Neural cell (in vitro differentiated cells): ENCODE measurements at regions not wholly inside any gene's neighbourhood (a gene's known extent, or its start where the extent isn't known, plus 50 kb on each side); places are given as distances from the start of the nearest gene placed in this dataset.

Experiments used
- H2AFZ ChIP-seq: fragments of 200-600, 300-800 bp; sonication (generic), shearing (Covaris generic); 2 replicates; pipeline ENCODE4 v1.6.0; 2014; ENCODE audit warnings: low read depth, mild to moderate bottlenecking, antibody characterized with exemption, low read length, moderate library complexity
- H3F3A ChIP-seq: fragments of 200-600 bp; shearing (Covaris generic); 2 replicates; pipeline ENCODE4 v1.6.1; 2016; ENCODE audit warnings: mild to moderate bottlenecking, moderate library complexity, mixed read lengths, antibody characterized with exemption, low read length; ENCODE audit not compliant: insufficient read depth, poor library complexity, severe bottlenecking
- H3K27ac ChIP-seq: fragments of 200-600, 300-800 bp; sonication (generic), shearing (Covaris generic); 2 replicates; pipeline ENCODE4 v1.5.1; 2014; ENCODE audit warnings: mild to moderate bottlenecking, low read length, moderate library complexity
- H3K27me3 ChIP-seq: fragments of 300-800, 200-600 bp; sonication (generic), shearing (Covaris generic); 2 replicates; pipeline ENCODE4 v1.6.0; 2014; ENCODE audit warnings: mild to moderate bottlenecking, low read depth, low read length, moderate library complexity; ENCODE audit not compliant: insufficient read depth
- H3K36me3 ChIP-seq: fragments of 300-800, 200-600 bp; sonication (generic), shearing (Covaris generic); 2 replicates; pipeline ENCODE4 v1.5.1; 2014; ENCODE audit warnings: mild to moderate bottlenecking, antibody characterized with exemption, low read length, moderate library complexity; ENCODE audit not compliant: insufficient read depth
- H3K4me2 ChIP-seq: fragments of 300-800, 200-600 bp; sonication (generic), shearing (Covaris generic); 2 replicates; pipeline ENCODE4 v1.6.0; 2014; ENCODE audit warnings: mild to moderate bottlenecking, low read length
- H3K4me3 ChIP-seq: fragments of 300-800, 200-600 bp; sonication (generic), shearing (Covaris generic); 2 replicates; pipeline ENCODE4 v1.5.1; 2014; ENCODE audit warnings: mild to moderate bottlenecking, low read length, moderate library complexity
- H3K79me2 ChIP-seq: fragments of 200-600 bp; shearing (Covaris generic); replicated peaks from 2 replicates; pipeline ENCODE4 v1.6.0; 2014; ENCODE audit warnings: mild to moderate bottlenecking, low read length, moderate library complexity; ENCODE audit not compliant: insufficient read depth
- H3K9ac ChIP-seq: fragments of 300-800, 200-600 bp; sonication (generic), shearing (Covaris generic); 2 replicates; pipeline ENCODE4 v1.6.1; 2016; ENCODE audit warnings: mild to moderate bottlenecking, low read length, mixed read lengths
- H3K9me2 ChIP-seq: fragments of 200-600 bp; shearing (Covaris generic); 2 replicates; pipeline ENCODE4 v1.6.1; 2016; ENCODE audit warnings: mild to moderate bottlenecking, low read length, mixed read lengths; ENCODE audit not compliant: insufficient read depth
- H3K9me3 ChIP-seq: fragments of 200-600, 300-800 bp; sonication (generic), shearing (Covaris generic); 2 replicates; pipeline ENCODE4 v1.6.1; 2016; ENCODE audit warnings: mild to moderate bottlenecking, mixed run types, low read length, moderate library complexity, mixed read lengths
- H4K20me1 ChIP-seq: fragments of 200-600 bp; shearing (Covaris generic); 2 replicates; pipeline ENCODE4 v1.6.1; 2016; ENCODE audit warnings: mild to moderate bottlenecking, mixed run types; ENCODE audit not compliant: insufficient read depth
- CTCF ChIP-seq: fragments of 450-650 bp; IDR thresholded peaks from 2 replicates; pipeline ENCODE4 v1.5.1; 2014; ENCODE audit warnings: antibody characterized with exemption, mild to moderate bottlenecking, moderate library complexity; ENCODE audit not compliant: poor library complexity, severe bottlenecking
- EP300 ChIP-seq: fragments of 450-650 bp; conservative IDR thresholded peaks from 2 replicates; pipeline ENCODE4 v1.6.1; 2014; ENCODE audit warnings: antibody characterized with exemption, mild to moderate bottlenecking, moderate library complexity; ENCODE audit not compliant: poor library complexity, severe bottlenecking
- EZH2 ChIP-seq: fragments of 200-600, 300-800 bp; shearing (Covaris generic), sonication (generic); IDR thresholded peaks from 2 replicates; pipeline ENCODE4 v1.6.1; 2014; ENCODE audit warnings: antibody characterized with exemption, low read length, borderline replicate concordance, mild to moderate bottlenecking; ENCODE audit not compliant: insufficient read depth, poor library complexity, severe bottlenecking
- MXI1 ChIP-seq: fragments of 450-650 bp; conservative IDR thresholded peaks from 2 replicates; pipeline ENCODE4 v1.6.1; 2014; ENCODE audit warnings: antibody characterized with exemption, mild to moderate bottlenecking; ENCODE audit not compliant: poor library complexity, severe bottlenecking
- POLR2AphosphoS5 ChIP-seq: IDR thresholded peaks from 2 replicates; pipeline ENCODE4 v1.6.1; 2012
- RAD21 ChIP-seq: fragments of 450-650 bp; conservative IDR thresholded peaks from 2 replicates; pipeline ENCODE4 v1.6.1; 2014; ENCODE audit warnings: antibody characterized with exemption, mild to moderate bottlenecking, moderate library complexity
- REST ChIP-seq: IDR thresholded peaks from 2 replicates; pipeline ENCODE4 v1.6.1; 2012; ENCODE audit warnings: borderline replicate concordance
- SMC3 ChIP-seq: fragments of 450-650 bp; conservative IDR thresholded peaks from 2 replicates; pipeline ENCODE4 v1.6.1; 2014; ENCODE audit warnings: antibody characterized with exemption, mild to moderate bottlenecking, moderate library complexity; ENCODE audit not compliant: poor library complexity
- TAF1 ChIP-seq: IDR thresholded peaks from 2 replicates; pipeline ENCODE4 v1.6.1; 2012; ENCODE audit warnings: low read depth

- H3K27me3 ChIP-seq, result no peaks in the 10 kb centered on the region
- no peaks in the 10 kb centered on the region for H3F3A ChIP-seq
- H4K20me1 ChIP-seq, result no peaks in the 10 kb centered on the region
- no peak for TF ChIP-seq SMC3
- no peak for TF ChIP-seq CTCF
- no peak for TF ChIP-seq EP300
- TF ChIP-seq TAF1, result no peak
- no peak for TF ChIP-seq POLR2AphosphoS5
- no peak for TF ChIP-seq EZH2
- no peak for TF ChIP-seq RAD21
- TF ChIP-seq MXI1, result no peak
- no peak for TF ChIP-seq REST
- H3K36me3 ChIP-seq, result no peaks in the 10 kb centered on the region
- H3K4me3 ChIP-seq, result no peak overlapping the region
- no peak overlapping the region for H3K9ac ChIP-seq
- no peak overlapping the region for H3K27ac ChIP-seq
- H3K9me2 ChIP-seq, result no peaks in the 10 kb centered on the region
- no peak overlapping the region for H3K4me2 ChIP-seq
- H3K79me2 ChIP-seq, result no peaks in the 10 kb centered on the region
- no peaks in the 10 kb centered on the region for H3K9me3 ChIP-seq
- no peak overlapping the region for H2AFZ ChIP-seq
Observed at GRCh38 chr9:134967547-134967930, 49.8 kb upstream of the FCN1 start.

GRCh38 chr9:134968011-134968822 is 50.5 kb upstream of the FCN1 start:
- H3K79me2 ChIP-seq, result no peaks in the 10 kb centered on the region
- no peak for TF ChIP-seq SMC3
- no peak overlapping the region for H2AFZ ChIP-seq
- H3K9ac ChIP-seq, result no peak overlapping the region
- no peak overlapping the region for H3K4me3 ChIP-seq
- no peaks in the 10 kb centered on the region for H3K9me3 ChIP-seq
- no peak overlapping the region for H3K27ac ChIP-seq
- no peaks in the 10 kb centered on the region for H3K27me3 ChIP-seq
- no peaks in the 10 kb centered on the region for H3F3A ChIP-seq
- no peaks in the 10 kb centered on the region for H3K36me3 ChIP-seq
- no peaks in the 10 kb centered on the region for H3K9me2 ChIP-seq
- H3K4me2 ChIP-seq, result no peak overlapping the region
- H4K20me1 ChIP-seq, result no peaks in the 10 kb centered on the region
